ENCODE measurements at regions not wholly inside any gene's neighbourhood (a gene's known extent, or its start where the extent isn't known, plus 50 kb on each side); places are given as distances from the start of the nearest gene placed in this dataset.

GRCh38 chr21:15285556-15285955 is 220.8 kb upstream of the NRIP1 start (continued):
- TF ChIP-seq ZBTB37 (CRISPR knock-in tag; IDR thresholded peaks at IDR 0.05) (no peak), CSRNP1 (CRISPR knock-in tag; IDR thresholded peaks at IDR 0.05) (no peak), KLF13 (CRISPR knock-in tag; IDR thresholded peaks at IDR 0.05) (no peak), ZNF569 (CRISPR knock-in tag; IDR thresholded peaks at IDR 0.05; ENCODE audit: borderline replicate concordance) (no peak), ZFAT (CRISPR knock-in tag; conservative IDR thresholded peaks at IDR 0.05) (no peak)

GRCh38 chr21:15289246-15289645 is 224.4 kb upstream of the NRIP1 start:
- Histone ChIP-seq H3K4me3 (replicated peaks in 1 of 3; ENCODE audit: insufficient read depth in 1 of 3, low read depth in 2 of 3, low read length in 3 of 3) (no peak overlapping the region), H3K36me3 (replicated peaks in 1 of 2; ENCODE audit: control insufficient read depth in 1 of 2, insufficient read depth in 2 of 2, low read length in 2 of 2) (no peaks in the 10 kb centered on the region), H3K9ac (ENCODE audit: insufficient read depth, low read depth, low read length) (no peak overlapping the region), H3K27me3 (ENCODE audit: control insufficient read depth in 1 of 2, insufficient read depth in 2 of 2, low read length in 2 of 2) (no peaks in the 10 kb centered on the region), H3K9me3 (ENCODE audit: low read length) (no peaks in the 10 kb centered on the region), H3K4me1 (ENCODE audit: insufficient read depth, low read length) (peaks cover 37% of the 10 kb centered on the region), H3K79me2 (ENCODE audit: insufficient read depth, low read length) (no peaks in the 10 kb centered on the region), H2AFZ (ENCODE audit: low read length) (no peak overlapping the region), H3K27ac (ENCODE audit: extremely low read length, insufficient read depth, low read length) (no peak overlapping the region), H3K4me2 (ENCODE audit: low read depth, low read length) (no peak overlapping the region), H4K20me1 (ENCODE audit: insufficient read depth, low read length) (no peaks in the 10 kb centered on the region)
- BruUV-seq (replicated peaks): no TSS peak
- in situ Hi-C loops (cut with HindIII; ENCODE audit: extremely low pct_ligation_motif_present, low pct_unique_long_range_greater_than_20kb): no loop called here
- no peak for DNase-seq (ENCODE audit: low spot score)
- POLR2A ChIA-PET: no interaction called here
- CTCF ChIA-PET (ENCODE audit: low intra/inter-chr PET ratio, low total read pairs): no interaction called here
- ATAC-seq: no peak
- intact Hi-C loops (cut with micrococcal nuclease; ENCODE audit: unreplicated experiment): no loop called here
- TF ChIP-seq ZBTB33 (CRISPR knock-in tag; IDR thresholded peaks at IDR 0.05): no peak
- no peak for TF ChIP-seq MEIS2 (CRISPR knock-in tag; IDR thresholded peaks at IDR 0.05)
- no peak for TF ChIP-seq ZNF780A (CRISPR knock-in tag; IDR thresholded peaks at IDR 0.05)
- no peak for TF ChIP-seq ZNF776 (CRISPR knock-in tag; IDR thresholded peaks at IDR 0.05)
- FAIRE-seq: no peak
- 87% methylated on average over 3 of the region's 13 CpGs for WGBS (ENCODE audit: low lambda C conversion rate)
